ENCODE measurements at regions not wholly inside any gene's neighbourhood (a gene's known extent, or its start where the extent isn't known, plus 50 kb on each side); places are given as distances from the start of the nearest gene placed in this dataset.

DNA sequence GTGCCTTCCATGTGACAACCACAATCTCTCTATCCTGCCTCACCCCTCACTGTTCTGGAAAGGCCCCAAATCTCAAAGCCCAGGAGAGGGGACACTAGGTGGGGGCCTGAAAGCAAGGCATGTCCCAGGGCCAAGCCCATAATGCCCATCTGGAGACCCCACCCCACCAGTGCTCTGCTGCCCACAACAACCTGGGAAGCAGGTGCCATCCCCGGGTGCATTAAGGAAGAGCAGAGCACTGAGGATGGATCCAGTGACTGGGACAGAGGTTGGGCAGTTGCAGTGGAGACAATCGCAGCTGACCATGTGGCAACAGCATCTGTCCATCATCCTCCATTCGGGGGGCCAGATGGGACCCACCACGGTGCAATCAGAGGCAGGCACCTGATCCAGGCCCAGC is 106.2 kb upstream of the PRR20G start:
- DNase-seq, result no peak

DNA sequence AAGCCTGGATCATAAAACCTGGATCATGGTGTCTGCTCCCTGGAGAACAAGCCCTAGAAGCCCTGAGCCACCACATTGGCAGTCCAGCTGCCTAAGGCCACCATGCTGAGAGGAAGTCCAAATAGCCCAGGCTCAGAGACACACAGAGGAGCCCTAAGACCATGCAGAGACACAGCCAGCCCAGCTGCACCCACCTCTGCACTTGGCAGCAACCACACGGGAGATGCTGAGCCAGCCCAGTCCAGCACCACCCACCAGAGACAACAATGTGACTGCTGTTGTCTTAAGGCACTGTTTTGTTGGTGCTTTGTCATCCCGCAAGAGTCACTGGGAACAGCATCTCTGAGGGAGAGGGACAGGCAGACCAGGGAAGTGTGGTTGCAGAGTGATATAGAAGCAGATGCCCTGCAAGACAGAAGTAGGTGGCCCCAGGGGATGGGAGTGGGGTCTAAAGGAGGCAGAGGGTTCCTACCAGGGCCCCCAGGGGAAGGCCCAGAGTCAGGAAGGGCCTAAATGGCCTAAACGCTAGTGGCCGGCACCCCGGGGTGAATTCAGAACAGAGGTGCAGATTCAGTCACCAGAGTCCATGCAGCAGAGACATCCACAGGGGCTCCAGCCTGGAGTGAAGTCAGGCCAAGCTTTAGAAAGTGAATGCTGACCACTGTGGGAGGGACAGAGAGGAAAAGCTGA is 105.4 kb upstream of the PRR20G start:
- no peak for DNase-seq

DNA sequence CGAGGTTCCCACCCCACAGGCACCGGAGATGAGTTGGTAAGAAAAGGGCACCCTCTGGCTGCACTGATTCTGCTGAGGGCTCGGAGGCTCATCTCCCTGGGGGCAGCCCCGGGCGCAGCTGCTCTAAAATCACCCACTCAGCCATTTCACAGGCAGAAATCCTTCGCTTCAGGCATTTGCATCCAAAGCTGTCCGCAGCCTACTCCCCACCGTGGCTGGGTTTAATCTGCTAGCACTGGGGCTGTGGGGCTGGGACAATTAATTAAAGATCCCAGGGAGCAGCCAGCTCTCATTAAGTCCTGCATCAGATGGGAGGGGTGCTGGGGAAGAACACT is 104.3 kb upstream of the PRR20G start:
- DNase-seq, result no peak

DNA sequence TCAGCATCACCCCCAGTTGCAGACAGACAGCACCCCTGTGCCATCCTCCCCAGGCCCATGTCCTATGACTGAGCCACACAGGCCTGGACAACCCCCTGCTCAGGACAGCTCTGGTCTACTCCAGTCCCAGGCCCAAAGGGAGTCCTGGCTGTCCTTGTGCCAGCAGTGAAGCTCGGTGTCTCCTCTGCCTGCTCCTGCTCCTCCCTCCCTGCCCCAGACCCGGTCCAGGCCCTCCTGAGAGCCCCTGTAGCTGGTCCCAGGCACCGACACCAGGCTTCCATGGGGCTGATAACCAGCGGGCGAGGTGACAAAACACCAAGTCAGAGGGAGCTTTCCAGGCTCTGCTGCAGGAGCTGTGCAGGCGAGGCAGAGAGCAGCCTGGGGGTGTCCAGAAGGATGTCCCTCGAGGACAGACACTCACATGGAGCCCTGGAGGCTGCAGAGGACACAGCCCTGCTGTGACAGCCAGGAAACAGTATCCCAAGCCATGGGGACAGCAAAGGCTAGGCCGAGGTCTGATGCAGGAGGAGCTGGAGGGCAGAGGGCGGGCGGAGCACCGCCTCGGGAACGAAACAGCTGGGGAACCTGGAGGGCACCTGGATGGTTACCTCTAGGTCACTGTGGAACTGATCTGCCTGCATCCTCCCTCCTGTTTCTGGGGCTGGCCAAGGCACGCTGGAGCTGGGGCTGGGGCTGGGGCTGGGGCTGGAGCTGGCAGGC is 103.8 kb upstream of the PRR20G start:
- DNase-seq, result no peak

DNA sequence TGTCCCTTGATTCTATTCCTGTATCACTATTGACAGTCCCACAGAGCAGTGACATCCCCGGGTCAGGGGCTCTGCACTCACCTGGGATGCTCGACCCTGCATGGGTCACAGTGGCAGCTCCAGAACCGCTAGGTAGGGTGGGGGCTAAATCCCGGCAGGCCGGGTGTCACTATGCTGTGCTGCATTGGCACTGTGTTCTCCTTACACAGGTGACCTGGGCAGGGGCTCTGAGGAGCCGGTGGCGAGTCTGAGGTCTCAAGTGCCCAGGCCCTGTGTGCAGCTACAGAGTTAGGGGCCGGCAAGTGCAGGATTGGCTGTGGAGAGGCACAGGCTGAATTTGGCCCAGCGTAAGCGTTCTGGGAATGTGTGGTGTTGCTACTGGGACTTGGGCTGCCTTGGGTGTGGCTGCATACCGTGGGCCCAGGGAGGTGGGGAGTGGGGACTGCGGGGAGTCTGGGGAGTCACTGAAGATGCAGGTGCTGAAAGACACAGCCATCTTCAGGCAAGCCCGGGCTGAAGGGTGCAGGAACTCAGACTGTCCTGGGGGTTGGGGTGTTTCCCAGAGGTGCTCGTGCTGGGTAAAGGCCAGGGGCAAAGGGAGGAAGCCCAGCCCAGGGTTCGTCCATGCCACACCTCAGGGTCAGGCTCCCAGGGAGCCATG is 102.6 kb upstream of the PRR20G start:
- no peak for DNase-seq

DNA sequence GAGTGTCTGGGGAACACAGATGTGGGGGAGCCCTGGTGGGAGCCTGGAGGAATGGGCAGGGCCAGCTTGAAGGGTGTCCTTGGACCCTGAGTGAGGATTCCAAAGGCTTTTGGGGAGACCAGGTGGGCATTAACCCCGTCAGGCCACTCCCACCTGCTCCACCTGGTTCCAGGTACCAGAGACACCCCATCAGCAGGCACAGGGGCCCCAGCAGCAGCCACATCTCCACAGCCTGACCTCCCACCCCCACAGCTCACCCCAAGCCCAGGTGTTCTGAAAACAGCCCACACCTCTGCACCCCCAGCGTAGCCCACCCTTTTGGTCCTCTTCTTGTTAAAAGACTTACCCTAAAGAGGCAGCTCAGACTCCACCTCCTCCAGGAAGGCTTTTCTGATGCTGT is 102.1 kb upstream of the PRR20G start:
- no peak for DNase-seq

DNA sequence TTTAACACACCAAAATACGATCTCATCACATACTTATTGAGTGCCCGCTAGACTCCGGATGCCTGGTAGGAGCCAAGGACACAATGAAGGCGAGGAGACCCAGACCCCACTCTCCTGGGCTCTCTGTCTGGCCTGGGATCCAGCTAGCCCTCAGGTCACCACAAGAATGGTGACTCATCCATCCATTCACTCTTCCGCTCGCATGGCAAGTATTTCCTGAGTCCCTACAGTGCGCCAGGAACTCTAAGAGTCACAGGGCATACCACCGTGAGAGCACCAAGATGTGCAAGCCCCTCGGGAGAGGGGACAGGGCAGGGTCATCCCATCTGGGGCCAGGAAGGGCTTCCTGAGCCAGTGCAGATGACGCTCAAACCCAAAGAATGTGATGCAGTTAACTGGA is 101.6 kb upstream of the PRR20G start:
- no peak for DNase-seq

DNA sequence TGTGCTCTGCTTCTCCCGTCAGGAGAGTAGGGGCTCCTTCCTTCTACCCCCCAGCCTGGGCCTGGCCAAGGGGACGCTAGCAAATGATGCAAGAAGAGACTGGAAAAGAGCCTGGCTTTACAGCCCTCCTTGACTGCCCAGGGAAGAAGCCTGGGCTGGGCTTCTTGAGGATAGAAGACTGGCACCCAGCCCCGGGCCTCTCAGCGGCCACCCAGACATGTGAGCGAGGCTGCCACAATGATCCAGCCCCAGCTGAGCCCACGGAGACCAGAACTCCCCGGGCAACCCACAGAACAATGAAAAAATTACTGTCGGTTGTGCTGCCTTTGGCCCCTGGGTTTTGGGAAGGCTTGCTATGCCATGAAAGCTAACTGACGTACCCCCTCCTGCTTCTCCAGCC is 100.6 kb upstream of the PRR20G start:
- no peak for DNase-seq

DNA sequence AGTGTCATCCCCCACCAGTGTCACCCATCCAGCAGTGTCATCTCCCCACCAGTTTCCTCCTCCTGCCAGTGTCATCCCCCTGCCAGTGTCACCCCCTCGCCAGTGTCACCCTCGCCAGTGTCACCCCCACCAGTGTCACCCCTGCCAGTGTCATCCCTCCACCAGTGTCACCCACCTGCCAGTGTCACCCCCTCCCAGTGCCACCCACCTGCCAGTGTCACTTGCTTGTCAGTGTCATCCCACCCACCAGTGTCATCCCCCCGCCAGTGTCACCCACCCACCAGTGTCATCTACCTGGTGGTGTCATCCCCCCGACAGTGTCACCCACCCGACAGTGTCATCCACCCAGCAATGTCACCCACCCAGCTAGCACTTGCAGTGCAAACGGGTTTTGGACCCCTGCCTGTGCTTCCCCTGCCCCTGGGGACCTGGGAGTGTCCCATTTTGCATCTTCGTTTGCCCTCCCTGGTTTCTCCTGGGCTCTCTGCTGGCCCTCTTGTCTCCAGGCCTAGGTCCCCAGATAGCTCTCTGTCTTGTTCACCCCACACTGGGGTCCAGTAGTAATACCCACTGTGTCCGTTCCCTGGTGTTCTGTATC is 99.8 kb upstream of the PRR20G start:
- no peak for DNase-seq

DNA sequence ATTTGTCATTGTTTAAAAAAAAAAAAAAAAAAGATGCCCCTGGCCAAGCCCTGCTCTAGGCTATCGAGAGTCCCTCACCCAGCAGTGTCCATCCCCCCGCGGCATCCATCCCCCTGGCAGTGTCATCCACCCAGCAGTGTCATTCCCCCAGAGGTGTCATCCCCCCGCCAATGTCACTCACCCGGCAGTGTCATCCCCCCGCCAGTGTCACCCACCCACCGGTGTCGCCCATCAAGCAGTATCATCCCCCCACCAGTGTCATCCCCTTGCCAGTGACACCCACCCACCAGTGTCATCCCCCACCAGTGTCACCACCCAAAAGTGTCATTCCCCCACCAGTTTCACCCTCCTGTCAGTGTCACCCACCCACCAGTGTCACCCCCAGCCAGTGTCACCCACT is 99.3 kb upstream of the PRR20G start:
- no peak for DNase-seq

DNA sequence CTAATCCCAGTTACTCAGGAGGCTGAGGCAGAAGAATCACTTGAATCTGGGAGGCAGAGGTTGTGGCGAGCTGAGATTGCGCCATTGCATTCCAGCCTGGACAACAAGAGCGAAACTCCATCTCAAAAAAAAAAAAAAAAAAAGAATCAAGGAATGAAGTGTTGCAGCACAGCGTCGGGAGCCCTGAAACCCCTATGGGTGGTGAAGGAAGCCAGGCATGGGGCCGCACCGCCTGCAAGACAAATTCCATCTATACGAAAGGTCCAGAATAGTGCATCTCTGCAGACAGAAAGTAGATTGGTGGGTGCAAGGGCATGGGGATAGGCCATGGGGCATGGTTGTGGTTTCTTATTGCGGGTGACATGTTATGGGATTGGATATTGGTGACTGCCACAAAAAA is 98.6 kb upstream of the PRR20G start:
- DNase-seq, result no peak

DNA sequence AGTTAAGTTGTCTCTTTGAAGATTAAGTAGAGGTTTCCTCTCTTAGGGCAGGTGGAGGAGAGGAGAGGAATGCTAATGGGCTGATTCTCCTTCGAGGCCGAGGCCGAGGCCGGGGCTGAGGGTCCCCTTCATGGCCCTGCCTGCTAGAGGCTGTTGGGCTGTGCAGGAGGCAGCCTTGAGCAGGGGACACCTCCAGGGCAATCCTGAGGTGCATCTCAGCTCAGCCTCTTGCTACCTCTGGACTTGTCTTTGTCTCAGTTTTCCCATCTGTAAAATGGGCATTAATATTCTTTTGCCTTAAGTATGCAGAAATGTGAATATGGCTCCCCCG is 97.7 kb upstream of the PRR20G start:
- DNase-seq, result no peak

DNA sequence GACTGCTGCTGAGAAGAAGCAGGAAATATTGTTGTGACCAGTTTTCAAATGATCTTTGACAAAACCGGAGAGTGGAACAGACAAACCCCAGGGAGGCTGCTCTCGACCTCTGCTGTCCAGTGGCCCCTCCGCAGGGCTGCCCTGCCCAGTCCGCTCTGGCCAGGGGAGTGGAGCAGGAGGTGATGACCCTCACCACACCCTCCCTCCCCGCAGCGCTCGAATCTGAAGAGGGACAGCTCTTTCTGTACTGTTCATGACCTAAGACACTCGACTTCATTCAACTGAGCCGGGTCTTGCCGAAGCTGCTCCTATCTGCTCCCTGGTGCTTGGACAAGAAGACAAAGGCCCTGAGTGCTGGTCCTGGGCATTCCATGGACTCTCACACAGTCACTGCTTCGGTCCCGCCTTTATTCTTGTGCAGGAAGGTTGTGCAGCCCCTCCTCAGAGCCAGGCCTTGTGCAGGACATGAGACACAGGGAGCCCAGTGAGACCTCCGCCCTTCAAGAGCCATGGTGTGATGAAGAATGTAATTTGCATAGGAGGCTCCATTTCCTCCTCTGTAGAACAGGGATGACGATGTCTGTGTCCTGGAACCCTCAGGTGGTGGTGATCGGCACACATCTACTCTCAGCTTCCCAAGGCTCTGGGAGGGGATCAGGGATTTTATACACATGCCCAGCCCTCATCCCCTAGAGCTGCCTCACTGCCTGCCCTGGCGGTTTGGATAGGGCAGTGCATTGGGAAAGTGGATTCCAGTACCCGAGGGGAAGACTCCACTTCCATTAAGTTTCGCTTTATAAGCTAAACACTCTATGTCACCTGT is 97.1 kb upstream of the PRR20G start:
- no peak for DNase-seq

DNA sequence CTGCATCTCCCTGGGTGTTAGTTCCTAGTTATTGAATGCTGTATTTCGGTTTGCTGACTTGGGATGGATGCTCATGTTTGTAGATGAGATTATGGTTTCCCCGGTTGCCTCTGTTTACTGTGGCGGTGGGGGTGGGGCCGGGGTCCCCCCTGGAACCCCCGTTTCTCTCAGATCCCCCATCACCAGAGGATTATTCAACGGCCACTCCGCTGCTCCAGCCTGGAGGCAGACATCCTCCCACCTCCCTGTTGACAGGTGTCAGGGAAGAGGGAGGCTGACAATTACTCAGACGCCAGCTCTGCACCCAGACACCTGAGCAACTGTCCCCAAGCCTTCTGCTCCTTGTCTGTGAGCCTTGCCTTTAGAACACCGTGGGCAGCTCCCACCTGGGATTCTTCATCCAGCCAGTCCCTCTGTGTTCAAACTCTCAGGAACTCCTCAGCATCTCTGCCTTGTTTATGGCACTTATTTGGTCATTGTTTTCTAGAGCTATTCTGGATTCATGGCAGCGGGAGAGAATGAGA is 95.9 kb upstream of the PRR20G start:
- DNase-seq, result no peak

DNA sequence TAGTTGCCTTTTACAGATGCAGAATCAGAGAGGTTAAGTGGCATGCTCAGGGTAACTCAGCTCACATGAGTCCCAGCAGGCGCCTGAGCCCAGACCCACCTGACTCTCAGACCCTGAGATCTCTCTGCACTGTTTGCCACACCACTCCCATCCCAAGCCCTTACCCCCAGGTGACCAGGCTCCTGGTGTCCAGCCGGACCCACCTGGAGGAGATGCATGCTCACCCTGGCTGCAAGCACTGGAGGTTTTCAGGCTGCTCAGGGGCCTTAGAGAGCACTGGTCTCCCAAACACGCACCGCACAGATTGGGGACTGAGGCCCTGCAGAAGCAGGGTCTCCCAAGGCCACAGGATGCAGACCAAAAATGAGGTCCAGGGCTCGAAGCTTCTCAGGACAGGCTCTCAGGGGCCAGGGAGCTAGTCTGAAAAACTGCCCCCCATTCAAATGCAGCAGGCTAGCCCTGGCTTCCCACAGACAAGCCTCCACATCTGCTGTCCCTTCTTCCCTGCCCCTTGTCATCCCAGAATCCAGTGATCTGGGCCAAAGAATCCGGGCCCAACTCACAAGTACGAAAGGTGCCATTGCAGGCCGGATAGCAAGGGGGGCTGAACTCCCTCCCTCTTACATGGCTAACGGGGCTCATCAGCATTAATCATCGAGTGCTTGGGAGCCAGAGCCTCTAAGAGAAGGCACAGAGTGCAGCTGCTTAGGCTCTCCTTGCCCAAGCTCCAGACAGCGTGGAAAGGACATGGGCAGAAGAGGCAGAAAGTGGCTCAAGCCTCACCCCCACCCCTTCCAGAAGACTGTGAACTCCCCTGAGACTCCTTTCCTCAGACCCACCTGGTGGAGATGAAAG is 90.2 kb upstream of the PRR20G start:
- DNase-seq, result no peak

DNA sequence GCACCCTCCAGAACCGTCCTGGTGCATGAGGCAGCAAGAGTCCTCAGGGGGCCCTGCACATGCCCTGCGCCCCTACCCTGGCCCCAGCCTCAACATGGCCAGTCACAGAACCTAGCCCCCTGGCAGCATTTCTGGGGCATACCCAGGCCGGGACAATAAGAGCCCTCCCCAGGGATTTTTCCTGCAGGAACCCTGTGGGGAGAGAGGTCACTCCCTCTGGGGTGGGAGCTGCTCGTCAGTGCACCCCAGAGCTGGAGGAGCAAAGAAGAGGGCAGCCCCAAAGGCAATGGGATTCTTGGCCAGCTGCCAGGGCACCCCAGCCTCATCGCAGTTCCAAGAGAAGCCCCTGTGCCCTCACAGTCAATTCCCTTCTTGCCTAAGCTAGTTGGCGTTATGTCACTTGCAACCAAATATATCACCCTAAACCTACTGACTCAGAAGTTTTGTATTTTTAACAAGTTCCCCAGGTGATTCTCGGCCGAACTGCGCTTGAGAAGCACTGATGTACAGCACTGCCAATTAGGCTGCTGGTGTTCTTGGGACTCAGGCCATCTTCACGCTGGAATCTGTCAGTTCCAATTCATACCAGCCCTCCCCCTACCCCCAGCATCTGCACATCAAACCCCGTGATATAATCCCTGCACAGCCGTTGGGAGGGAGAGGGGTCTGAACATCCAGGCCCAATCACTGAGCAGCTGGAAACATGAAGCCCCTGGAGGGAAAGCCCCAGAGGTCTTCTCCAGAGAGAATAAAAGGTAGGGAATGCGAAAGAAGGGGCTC is 87.5 kb upstream of the PRR20G start:
- DNase-seq, result no peak

DNA sequence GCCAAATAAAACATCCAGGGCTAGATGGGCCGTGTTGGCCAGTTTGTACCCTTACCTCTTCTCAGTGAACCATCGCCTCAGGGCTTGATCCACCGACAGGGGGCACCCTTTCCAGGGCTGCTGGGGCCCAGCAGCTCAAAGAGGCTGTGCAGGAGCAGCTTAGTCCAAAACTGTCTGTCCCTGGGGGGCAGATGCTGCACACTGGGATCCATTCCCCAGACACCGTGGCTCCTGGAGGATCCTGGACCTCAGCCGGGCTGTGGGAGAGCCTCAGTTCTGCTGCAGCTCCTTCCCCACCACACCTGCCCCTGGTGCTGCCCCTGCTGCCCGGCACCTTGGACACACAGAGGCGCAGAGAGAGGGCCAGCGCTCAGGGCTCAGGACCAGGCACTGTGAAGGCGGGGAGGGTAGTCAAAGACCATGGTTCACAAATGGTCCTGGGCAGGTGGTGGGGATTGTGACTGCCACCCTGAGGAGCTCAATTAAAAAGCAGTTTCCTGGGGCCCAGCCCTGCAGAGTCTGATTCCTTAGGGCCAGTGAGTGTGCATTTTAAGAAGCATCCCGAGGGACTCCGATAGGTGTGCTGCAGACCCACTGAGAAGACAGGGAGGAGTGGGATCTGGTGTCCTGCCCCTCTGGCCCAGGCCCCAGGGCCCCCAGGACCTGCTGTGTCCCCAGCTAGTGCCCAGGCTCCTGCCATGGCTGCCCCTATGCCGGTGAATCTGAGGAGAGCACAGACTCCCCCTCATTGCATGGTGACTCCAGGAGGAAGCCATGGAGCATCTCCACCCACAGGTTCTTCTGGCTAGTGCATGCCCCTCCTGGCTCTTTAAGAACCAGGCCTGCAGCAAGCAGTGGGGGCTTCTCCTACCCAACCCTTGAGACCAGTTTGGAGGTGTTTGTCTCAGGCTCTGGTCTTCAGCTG is 86.5 kb upstream of the PRR20G start:
- peak; percentile 23 for DNase-seq

DNA sequence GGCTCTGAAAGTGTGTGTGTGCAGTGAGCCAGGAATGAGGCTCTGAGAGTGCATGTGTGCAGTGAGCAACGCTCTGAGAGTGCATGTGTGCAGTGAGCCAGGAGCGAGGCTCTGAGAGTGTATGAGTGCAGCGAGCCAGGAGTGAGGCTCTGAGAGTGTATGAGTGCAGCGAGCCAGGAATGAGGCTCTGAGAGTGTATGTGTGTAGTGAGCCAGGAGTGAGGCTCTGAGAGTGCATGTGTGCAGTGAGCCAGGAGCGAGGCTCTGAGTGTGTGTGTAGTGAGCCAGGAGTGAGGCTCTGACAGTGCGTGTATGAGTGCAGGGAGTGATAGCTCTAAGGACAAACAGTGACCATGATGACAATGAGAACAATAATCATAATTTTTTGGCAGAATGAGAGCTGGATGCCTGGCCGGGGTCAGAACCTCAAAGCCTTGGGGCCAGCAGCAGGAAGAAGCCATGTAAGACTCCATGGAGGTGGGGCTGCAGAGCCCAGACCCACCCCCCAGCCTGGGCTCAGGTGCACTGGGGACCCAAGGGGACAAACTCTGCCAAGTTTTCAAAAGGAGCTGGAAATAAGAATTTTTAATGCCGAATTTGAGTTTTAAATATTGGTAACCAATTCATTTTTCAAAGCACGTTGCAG is 85.7 kb upstream of the PRR20G start:
- no peak for DNase-seq

DNA sequence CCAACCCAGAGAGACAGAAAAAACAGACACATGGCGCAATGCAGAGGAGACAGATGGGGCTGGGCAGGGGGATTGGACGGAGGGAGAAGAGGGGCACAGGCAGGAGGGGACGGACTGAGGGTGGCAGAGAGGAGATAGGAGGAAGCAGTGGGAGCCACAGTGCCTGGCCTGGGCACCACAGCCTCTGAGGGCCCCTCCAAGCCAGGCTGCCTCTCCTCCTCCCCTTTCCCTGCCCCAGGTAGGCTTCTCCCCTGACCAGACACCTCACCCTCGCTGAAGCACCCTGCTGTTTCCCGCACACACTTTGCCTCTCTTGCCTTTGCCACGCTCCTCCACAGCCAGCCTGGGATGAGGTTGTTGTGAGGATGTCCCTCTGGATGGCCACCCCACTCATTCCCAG is 84.0 kb upstream of the PRR20G start:
- no peak for DNase-seq

DNA sequence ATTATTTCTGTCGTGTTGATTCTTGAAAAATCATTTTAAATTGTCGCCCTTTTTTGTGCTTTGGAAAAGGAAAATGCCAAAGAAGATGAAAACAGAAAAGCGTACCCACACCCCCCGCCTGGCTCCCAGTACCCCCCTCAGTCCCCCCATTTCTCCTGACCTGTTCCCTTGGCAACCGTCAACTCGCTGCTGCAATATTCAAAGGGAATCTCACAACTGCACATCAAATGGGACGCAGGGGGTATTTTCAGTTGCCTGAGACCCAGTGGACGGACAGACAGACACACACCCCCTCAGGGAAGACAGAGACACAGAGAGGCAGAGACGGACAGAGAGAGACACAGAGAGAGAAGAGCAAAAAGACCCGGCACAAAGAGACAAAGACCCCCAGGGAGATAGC is 83.5 kb upstream of the PRR20G start:
- DNase-seq, result no peak

Data from inflammatory macrophage treated with lipopolysaccharide for 4 hours (primary cell).